ENCODE measurements at regions not wholly inside any gene's neighbourhood (a gene's known extent, or its start where the extent isn't known, plus 50 kb on each side); places are given as distances from the start of the nearest gene placed in this dataset.
"Not testable (repeated sequence)": the region's sequence is repeated elsewhere in the genome, so short reads cannot be mapped to it uniquely, and the experiment has no call there.

DNA sequence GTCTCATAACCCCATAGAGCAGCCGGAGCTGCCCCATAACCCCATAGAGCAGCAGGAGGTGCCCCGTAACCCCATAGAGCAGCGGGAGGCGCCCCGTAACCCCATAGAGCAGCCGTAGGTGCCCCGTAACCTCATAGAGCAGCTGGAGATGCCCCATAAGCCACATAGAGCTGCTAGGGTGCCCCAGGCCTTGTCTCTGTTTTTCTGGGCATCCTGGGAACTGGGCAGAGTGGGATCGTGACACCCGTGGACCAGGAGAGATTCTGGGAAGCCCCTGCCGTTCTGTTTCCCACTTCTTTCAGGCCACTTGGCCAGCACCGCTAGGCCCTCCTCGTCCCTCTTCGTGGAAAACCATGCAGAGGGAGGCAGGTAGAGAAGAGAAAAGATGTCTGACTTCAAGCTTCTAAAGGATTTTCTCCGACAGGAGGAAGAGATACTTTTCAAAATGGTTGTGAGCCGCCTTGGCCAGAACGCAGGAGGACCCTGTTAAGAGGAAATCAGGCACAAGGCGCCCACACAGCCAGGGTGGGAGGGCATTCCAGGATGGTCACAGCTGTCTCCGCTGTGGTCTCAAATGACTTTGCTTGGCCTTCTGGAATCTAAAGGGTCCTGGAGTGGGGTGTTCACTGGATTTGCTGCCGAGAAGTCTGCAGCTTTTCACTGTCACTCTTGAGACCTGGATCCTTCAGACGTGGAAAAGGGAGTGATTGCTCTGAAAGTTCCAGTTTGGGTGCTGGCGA, 171.8 kb downstream of the NPIPB11 start:
- not testable (repeated sequence) for DNase-seq (ENCODE audit: low spot score)

DNA sequence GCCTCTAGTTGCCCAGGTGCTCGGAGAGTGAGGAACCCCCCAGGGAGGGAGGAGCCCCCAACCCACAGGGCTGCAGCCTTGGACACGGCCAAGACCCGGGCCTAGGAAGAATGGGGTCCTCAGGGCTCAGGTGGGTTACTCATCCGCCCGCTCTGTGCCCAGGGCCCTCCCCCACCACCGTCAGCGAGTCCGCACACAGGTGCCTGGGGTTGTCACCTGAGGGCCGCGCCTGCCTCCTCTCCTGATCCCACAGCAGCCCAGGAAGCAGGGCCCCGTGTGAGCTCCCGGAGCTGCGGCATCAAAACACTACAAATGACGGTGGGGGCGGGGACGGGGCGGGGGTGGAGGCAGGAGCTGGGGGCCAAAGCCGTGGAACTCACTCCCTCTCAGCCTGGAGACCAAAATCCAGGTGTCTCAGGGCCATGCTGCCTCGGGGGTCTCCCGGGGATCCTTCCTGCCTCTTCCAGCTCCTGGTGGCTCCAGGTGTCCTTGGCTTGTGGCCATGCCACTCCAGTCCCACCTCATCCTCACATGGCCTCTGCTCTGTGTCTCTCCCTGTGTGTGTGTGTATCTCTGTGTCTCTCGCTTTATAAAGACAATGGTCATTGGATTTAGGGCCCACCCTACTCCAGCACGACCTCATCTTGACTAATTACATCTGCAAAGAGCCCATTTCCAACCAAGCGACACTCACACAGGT, 172.7 kb downstream of the NPIPB11 start:
- DNase-seq (ENCODE audit: low spot score), result not testable (repeated sequence)

DNA sequence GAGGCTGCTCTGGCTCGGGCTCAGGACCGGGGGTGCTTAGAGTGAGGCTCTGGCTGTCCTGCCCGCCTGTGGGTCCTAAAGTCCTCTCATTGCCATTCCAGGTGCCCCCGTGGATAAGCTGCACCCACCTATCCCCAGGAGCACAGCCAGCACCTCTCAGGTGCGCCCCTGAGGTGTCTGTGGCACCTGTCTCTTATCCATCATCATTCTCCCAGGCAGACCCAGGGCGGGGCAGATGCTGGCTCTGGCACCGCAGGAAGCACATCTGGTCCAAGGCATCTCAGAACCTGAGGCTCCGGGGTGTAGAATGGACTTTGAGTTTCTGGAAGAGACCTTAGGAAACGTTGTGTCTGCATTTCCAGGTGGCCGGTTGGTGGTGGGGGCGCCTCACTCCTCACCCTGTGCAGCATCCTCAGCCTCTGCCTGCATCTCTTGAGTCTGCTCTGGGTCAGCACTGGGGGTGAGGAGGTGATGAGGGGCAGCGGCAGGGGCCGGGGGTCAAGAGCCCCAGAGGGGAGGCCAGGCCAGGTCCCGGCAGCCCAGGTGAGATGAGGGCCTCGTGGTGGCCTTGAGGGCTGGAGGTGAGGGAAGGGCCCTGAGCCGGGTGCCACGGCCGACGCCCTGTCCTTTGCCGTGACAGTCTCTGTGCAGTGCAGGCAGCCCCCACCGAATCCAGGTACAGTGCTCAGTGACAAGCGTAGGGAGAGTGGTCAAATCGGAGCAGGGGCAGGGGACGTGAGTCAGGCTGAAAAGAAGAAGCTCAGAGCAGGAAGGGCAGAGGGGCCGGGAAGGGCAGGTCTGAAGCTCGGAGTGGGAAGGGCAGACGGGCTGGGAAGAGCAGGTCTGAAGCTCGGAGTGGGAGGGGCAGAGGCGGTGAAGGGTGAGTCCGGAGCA, 173.5 kb downstream of the NPIPB11 start:
- no peak for DNase-seq (ENCODE audit: low spot score)

DNA sequence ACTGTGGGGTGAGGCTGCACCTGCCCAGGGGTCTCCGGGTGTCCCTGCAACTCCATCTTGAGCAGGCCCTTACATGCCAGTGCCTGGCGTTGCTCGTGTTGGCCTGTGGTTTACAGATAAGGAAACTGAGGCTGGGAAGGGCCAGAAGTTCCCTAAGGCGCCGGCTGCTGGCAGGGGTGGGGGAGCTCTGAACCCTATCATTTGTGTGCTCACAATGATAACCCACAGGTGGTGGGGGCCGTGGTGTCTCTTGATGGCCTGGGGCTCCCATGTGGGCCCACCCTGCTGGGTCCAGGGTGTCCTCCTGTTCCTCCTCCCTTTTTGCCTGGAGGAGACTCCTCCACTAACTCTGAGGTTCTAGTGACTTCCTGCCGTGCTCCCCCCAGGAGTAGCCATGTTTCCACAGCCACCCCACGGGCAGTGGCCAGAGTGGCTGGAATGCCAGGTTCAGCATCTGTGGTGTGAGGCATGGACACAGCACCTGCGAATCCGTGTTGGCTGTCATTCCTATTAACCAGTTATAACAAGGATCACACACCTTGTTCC, 174.3 kb downstream of the NPIPB11 start:
- not testable (repeated sequence) for DNase-seq (ENCODE audit: low spot score)

DNA sequence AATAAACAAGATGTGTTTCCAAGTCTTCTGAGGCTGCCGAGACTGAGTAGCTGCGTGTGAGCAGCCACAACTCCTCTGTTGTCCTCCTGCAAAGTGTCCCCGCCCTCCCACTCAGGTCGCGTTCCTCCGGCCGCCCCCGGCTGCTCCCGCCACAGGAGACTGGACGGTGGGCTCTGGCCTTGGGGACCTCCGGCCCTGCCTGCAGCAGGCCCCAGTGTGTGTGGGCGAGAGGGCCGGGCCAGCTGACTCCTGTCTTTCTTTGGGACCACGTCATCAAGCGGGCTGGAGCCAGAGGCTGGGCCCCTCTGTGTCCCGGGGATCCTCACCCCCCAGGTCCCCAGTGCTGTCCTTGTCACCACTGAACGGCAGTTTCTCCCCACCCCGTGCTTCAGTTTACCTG, 175.3 kb downstream of the NPIPB11 start:
- no peak for DNase-seq (ENCODE audit: low spot score)

DNA sequence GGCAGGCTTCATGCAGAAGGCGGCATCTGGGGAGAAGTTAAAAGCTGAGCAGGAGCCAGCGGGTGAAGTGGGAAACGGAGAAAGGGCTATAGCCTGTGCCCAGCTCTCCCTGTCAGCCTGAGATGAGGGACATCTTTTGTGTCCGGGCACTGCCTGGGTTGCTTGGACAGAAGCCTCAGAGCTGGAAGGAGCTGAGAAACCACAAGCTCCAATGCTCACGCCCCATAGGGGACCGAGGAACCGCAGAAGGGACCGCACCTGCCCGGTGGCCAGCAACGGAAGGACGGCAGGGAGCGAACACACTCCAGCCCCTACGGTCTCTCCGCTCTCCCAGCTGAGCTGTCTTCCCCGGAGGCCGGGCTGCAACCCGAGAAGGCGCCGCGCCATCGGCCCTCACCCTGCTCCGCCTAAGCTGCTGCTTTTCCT, 175.8 kb downstream of the NPIPB11 start:
- peak; percentile 3 for DNase-seq (ENCODE audit: low spot score)

DNA sequence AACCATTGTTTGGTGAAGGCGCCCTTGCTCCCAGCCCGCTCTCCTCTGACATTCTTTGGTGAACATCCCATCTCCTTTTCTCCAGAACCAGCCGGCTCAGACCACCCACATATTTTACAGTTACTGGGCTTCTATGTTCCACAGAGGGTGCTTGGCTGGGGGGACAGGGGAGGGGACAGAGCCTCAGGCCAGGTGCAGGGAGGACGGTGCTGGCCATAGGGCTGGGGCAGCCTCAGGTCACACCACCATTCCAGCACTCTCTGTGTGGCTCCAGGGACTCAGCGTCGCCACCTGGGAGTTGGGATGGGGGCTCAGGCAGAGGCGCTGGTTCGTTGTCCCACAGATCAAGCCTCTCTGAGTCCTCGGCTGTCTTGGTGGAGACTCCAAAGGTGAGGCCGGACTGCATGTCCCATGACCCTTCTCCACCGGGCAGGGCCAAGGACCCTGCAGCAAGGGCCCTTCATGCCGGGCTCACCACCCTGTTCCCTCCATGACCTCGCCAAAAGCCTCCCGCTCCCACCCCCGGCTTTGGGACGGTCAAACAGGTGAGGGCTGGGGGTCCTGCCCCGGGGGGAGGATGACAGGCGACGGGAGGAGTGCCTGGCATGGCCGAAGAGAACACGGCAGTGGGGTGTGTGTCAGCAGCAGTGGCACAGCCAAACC, 176.4 kb downstream of the NPIPB11 start:
- not testable (repeated sequence) for DNase-seq (ENCODE audit: low spot score)

DNA sequence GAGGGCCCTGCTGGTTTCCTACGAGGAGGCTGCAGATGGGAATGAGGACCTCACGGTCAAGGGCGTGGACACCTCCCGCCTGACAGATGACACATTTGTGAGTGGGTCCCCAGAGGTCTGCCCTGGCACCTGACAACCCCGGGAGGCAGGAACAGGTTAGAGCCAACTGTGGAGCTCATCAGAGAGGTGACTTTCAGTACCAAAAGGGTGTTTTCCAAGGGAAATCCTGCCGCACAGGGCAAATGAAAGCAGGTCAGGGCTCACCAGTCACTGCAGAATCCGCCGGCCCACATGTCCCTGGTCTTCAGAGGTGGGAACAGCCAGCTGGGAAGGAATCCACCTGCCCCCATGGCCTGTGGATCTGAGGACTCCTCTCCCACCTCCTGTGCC, 176.9 kb downstream of the NPIPB11 start:
- not testable (repeated sequence) for DNase-seq (ENCODE audit: low spot score)

DNA sequence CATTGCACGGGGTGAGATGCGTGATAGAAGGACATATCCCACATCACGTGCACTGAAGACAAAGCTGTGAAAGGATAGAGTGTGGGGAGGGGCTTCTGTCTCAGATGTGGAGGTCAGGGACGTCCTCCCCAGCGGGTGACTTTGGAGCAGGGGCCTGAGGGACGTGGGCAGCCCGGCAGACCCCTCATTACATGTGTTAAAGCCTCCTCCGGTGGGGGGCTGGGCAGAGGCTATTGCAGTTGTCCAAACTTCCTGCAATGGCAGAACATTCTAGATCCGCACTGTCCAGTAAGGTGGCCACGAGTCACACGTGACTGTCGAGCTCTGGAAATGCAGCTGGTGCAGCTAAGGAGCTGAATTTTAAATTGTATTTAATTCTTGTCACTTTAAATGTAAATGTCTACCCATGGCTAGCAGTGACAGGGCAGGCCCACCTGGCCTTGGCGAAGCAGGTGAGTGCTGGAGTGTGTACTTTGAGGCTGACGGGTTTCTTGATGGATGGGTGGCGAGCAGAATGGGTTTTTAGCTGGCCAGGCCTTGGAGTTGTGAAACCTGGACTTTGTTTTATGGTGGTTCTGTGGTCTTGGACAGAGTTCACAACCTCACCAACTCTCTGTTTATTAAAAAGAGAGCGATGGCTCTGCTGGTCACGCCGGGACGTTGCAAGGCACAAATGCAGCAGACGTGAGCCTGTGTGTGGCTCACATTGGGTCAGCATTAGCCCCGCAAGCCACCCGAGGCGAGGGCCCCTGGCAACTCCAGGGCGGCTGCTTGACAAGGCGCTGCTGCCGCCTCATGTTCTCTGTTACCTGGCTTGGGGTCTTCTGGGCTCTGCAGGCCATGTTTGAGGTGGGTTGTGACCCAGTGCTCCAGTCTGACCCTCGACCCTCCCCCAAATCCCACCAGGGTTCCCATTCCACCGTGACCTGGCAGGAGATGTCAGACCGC, 177.6 kb downstream of the NPIPB11 start:
- DNase-seq (ENCODE audit: low spot score), result not testable (repeated sequence)

DNA sequence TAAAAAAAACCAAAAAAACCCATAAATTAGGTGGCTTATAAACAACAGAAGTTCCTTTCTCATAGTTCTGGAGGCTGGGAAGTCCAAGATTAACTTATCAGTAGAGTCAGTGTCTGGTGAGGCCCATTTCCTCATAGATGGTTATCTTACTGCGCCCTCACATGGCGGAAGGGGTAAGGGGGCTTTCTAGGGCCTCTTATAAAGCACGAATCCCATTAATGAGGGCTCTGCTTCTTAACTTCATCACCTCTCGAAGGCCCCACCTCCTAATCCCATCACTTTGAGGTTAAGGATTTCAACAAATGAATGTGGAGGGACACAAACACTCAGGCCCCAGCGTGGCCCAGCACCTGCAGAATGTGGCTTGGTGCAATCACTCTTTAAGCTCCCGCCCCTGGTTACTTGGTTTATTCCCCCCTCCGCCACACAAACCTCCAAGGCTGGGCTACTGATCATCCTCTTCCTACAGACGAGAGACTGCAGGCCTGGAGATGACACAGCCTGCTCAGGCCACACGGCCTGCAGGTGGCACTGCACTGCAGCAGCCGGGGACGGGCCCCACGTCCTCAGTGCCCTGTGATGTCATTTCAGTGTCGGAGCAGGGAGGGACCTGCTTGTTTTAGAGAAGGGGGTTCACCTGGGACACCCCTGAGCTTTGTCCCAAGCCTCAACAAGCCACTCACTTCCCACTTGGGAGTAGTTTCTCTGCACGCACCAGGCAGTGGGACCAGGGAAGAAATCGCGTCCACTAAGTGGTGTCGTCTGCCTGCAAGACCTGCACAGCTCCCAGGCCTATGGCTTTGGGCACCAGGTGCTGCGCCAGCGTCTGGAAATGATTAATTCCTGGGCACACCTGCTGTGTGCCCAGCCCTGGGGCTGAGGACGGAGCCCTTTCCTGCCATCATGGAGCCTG, 178.5 kb downstream of the NPIPB11 start:
- peak; percentile 65 for DNase-seq (ENCODE audit: low spot score)

DNA sequence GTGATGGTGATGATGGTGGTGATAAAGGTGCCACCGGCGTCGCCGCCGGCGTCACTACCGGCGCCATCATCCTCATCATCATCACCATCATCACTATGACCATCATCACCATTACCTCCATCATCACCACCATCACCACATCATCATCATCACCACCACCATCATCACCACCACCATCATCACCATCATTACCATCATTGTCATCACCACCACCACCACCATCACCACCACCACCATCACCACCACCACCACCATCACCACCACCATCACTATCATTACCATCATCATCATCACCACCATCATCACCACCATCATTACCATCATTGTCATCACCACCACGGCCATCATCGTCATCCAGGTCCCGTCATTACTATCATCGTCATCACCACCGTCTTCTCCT, 179.7 kb downstream of the NPIPB11 start:
- no peak for DNase-seq (ENCODE audit: low spot score)

DNA sequence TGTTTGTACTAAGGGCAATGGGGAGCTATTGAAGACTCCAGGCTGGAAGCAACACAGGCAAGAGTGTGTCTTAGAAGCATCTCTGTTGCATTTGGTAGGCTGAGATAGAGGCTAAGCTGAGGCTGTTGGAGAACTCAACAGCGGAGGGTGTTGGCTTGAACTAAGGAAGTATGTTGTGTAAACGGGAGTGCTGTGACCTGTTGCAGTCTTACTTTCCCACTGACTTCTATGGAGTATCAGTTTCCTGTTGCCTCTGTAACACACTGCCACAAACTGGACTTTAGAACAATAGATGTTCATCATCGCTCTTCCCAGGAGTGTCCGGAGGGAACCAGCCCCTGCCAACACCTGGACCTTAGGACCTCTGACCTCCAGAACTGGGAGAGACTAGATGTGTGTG, 181.8 kb downstream of the NPIPB11 start:
- not testable (repeated sequence) for DNase-seq (ENCODE audit: low spot score)

DNA sequence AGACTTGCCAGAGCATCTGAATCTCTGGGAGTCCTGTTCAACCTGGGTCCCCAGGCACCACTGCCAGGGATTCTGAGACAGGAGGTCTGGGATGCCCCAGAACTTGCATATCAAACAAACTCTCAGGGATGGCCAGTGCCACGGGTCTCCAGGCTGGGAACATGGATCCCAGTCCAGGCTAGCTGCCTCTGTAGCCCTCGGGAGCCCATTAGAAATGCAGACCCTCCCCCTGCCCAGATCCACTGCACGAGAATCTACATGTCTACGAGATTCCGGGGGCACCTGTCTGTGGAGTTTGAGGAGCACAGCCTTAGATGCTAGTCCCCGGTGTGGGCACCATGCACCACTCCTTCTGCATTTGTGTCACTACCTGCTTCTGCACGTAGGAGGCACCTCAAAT, 183.9 kb downstream of the NPIPB11 start:
- not testable (repeated sequence) for DNase-seq (ENCODE audit: low spot score)

DNA sequence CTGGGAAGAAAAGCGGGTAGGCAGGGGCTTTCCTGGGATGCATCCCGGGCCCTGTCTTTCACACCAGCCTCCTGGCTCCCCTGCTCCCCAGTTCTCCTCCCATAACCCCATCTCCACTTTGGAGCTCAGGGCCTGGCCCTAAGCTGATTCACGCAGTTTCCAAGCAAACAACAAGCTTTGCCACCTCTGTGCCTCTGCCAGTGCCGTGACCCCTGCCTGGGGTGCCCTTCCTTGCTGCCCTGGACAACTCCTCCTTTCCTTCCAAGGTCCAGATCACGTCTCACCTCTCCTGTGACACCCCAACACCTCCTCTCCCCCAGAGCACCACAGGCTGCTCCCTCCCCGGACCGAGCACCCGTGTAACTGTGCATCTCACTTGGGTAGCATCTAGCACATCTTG, 184.5 kb downstream of the NPIPB11 start:
- not testable (repeated sequence) for DNase-seq (ENCODE audit: low spot score)

DNA sequence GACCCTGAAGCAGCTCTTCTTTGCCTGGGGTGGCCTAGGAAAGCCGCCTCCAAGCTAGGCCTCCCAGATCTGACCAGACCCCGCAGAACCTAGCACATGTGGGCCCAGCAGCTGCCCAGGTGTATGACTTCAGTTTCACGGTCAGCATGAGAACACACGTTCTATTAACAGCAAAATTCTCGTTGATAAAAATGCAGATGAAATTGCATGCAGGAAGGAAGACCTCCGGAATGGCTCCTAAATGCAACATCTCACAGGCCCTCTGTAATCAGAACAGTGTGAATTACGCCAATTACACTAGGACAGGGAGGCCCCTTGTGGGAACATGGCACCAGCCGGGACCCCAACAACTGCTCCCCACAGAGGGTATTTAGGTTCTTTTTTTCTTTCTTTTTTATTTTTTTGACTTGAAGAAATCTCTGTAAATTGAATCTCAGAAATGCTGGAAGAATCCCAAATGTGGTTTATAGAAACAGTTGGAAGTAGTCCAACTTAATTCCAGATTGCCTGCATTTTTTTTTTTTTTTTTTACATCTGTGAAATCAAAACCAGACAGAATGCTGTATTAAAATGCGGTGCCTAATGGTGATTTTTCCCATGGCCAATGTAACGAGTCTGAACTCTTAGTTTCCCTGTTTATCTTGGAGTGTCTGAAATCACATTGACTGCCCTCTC, 185.1 kb downstream of the NPIPB11 start:
- not testable (repeated sequence) for DNase-seq (ENCODE audit: low spot score)

DNA sequence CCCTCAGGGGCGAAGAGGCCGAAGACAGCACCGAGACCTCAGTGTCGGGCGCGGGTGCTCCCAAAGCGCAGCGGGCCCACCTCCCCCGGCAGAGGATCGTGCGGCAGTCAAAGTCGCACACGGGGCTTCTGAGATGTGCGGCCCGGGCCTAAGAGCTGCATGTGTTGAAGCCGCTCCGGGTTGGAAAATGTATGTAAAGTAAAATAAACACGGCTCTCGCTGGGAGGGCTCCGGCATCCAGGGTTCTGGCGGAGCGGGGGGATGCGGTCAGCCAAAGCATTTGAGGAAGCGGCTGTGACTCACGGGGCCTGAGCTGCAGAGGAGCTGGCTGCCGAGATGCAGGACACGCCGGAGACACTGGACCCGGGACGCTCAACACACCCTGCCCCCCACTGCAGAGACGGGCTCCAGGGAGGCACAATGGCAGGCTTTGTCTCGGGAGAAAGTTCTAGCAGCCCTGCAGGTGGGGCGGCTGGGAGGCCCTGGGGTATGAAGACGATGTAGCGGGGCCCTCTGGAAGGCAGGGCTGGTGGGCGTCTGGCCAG, 185.8 kb downstream of the NPIPB11 start:
- DNase-seq (ENCODE audit: low spot score), result not testable (repeated sequence)

DNA sequence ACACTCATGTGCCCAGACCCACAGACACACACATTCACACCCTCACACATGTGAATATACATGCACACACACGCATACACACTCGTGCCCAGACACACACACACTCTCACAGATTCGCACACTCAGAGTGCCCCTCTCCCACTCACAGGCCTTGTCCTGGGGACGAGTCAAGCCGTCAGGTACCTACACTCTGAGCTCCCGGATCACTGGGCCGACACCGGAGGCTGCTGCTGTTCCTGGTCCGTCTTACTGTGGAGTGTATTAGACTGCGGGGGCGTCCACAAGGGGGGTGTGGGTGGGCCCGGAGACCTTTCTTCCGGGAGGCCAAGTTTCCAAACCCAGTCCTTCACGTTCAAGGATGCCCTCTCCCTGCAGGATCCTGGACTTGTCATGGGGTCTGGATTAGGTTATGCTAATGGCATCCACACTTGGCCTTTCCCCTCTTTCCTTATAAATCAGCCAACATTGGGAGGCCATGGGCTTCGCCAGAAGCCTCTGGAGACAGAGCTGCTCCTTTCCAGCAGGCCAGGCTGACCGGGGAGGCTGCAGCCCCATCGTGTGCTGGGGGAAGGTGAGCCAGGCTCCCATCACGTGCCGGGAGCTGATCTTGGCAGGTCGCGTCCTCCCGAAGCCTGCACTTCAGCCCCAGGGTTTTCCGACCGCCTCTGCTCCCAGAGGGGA, 186.4 kb downstream of the NPIPB11 start:
- DNase-seq (ENCODE audit: low spot score), result not testable (repeated sequence)

DNA sequence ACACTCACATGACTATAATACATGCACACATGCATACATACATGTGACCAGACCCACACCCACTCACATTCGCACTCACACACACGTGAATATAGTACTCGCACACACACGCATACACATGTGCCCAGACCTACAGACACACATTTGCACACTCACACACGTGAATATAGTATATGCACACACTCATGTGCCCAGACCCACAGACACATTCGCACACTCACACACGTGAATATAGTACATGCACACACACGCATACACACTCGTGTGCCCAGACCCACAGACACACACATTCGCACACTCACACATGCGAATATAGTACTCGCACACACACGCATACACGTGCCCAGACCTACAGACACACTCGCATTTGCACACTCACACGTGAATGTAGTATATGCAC, 186.9 kb downstream of the NPIPB11 start:
- not testable (repeated sequence) for DNase-seq (ENCODE audit: low spot score)

Data from cerebellar cortex (tissue), 1 donor.